AG04450 (cell line): ENCODE measurements at regions not wholly inside any gene's neighbourhood (a gene's known extent, or its start where the extent isn't known, plus 50 kb on each side); places are given as distances from the start of the nearest gene placed in this dataset.

ENCODE experiments used
- CTCF ChIA-PET: fragments of 300-600, 350-600 bp; formaldehyde crosslinking; extraction: SDS; loops from one replicate; lab custom pipeline; 2022; ENCODE audit warnings: antibody characterized with exemption, inconsistent platforms; lab: Charles Lee
- POLR2A ChIA-PET: fragments of 350-600 bp; formaldehyde crosslinking; extraction: SDS; loops from one replicate; lab custom pipeline; 2021; ENCODE audit warnings: antibody characterized with exemption, inconsistent platforms; lab: Yijun Ruan, JAX
- DNase-seq: peaks from one replicate; pipeline ENCODE4 v3.0.0-alpha.2; 2011; ENCODE audit warnings: low read depth, low spot score
- H3K27ac ChIP-seq: one replicate; pipeline ENCODE4 v1.5.1; 2012; ENCODE audit warnings: low read depth, low read length, control low read depth
- H3K27me3 ChIP-seq: one replicate; pipeline ENCODE4 v1.6.0; 2012; ENCODE audit warnings: low read length; ENCODE audit not compliant: control insufficient read depth, insufficient read depth
- H3K4me3 ChIP-seq: 2 replicates; pipeline ENCODE4 v1.5.1; 2011; ENCODE audit warnings: mild to moderate bottlenecking, low read depth, low read length, control low read depth
- H3K9me3 ChIP-seq: 2 replicates; pipeline ENCODE4 v1.5.1; 2012; ENCODE audit warnings: low read length; ENCODE audit not compliant: control insufficient read depth, insufficient read depth
- CTCF ChIP-seq: IDR thresholded peaks from 2 replicates; pipeline ENCODE4 v1.5.1; 2011; ENCODE audit warnings: low read depth, low read length, control low read depth, inconsistent platforms

- Histone ChIP-seq H3K4me3 (peak overlapping the region; percentile 71), H3K27ac (peak overlapping the region; percentile 94), H3K27me3 (no peaks in the 10 kb centered on the region), H3K9me3 (no peaks in the 10 kb centered on the region)
- CTCF ChIA-PET: interaction anchor here (0.7 to 4.3 kb wide), 7 partner anchors 12 to 856 kb away, joined by 3 to 51 read pairs (median 3); no protein-coding TSS in a partner anchor
- POLR2A ChIA-PET: interaction anchor here (0.6 to 3.3 kb wide), 8 partner anchors 9 to 1545 kb away, joined by 3 to 64 read pairs (median 4); partner anchors contain the start of genes EIF4G2 and ZBED5
- no peak for DNase-seq
- no peak for TF ChIP-seq CTCF
Measured at GRCh38 chr11:10931761-10932670, 74.2 kb upstream of the ZBED5 start.

GRCh38 chr11:10930972-10931760, 73.3 kb upstream of the ZBED5 start:
- H3K9me3 ChIP-seq: no peaks in the 10 kb centered on the region
- ChIA-PET CTCF (interaction anchor here (0.6 to 4.3 kb wide), 5 partner anchors 72 to 982 kb away, joined by 3 to 51 read pairs (median 6); no protein-coding TSS in a partner anchor), POLR2A (interaction anchor here (0.6 to 3.3 kb wide), 11 partner anchors 8 to 1545 kb away, joined by 3 to 64 read pairs (median 3); partner anchors contain the start of genes EIF4G2 and ZBED5)
- TF ChIP-seq CTCF: no peak
- peak overlapping the region; percentile 94 for H3K27ac ChIP-seq
- H3K4me3 ChIP-seq: peak overlapping the region; percentile 71
- peak; percentile 49 for DNase-seq
- no peaks in the 10 kb centered on the region for H3K27me3 ChIP-seq

- CTCF ChIA-PET: interaction anchor here (0.8 to 2.2 kb wide), 2 partner anchors 10 to 160 kb away, joined by 3 to 11 read pairs; no protein-coding TSS in a partner anchor
- no peak for DNase-seq
- POLR2A ChIA-PET: interaction anchor here (0.5 to 3.3 kb wide), 9 partner anchors 20 to 912 kb away, joined by 3 to 64 read pairs (median 3); partner anchors contain the start of genes EIF4G2 and ZBED5
Measured at GRCh38 chr11:10930224-10930971, 72.5 kb upstream of the ZBED5 start.

GRCh38 chr11:10927538-10927937, 69.7 kb upstream of the ZBED5 start:
- Histone ChIP-seq H3K27ac (no peak overlapping the region), H3K27me3 (no peaks in the 10 kb centered on the region), H3K4me3 (no peak overlapping the region), H3K9me3 (no peaks in the 10 kb centered on the region)
- CTCF ChIA-PET: interaction anchor here (0.7 to 3.0 kb wide), 6 partner anchors 21 to 860 kb away, joined by 3 to 6 read pairs (median 4); no protein-coding TSS in a partner anchor
- TF ChIP-seq CTCF: no peak
- no peak for DNase-seq
- POLR2A ChIA-PET: interaction anchor here (1.1 to 1.6 kb wide), 2 partner anchors 28 to 119 kb away, joined by 4 to 14 read pairs; partner anchors contain the start of gene EIF4G2

More at GRCh38 chr11:10930224-10930971, 72.5 kb upstream of the ZBED5 start:
- Histone ChIP-seq H3K27ac (peak overlapping the region; percentile 94), H3K4me3 (peak overlapping the region; percentile 71), H3K9me3 (no peaks in the 10 kb centered on the region), H3K27me3 (no peaks in the 10 kb centered on the region)
- TF ChIP-seq CTCF: peak; percentile 17; the same call in 1 of the 2 replicates
